Activated B cell treated with CpG ODN at 0.5 μM for 24 hours (primary cell): ENCODE measurements at regions not wholly inside any gene's neighbourhood (a gene's known extent, or its start where the extent isn't known, plus 50 kb on each side); places are given as distances from the start of the nearest gene placed in this dataset.

Source experiments
- ATAC-seq: fragments of 200-7000 bp; cut with Tn5 transposase; one replicate; pipeline ENCODE4 v1.10.0; 2021; ENCODE audit warnings: low read depth, mild to moderate bottlenecking, moderate library complexity
- CTCF ChIA-PET: fragments of 350-600 bp; sonication (Branson Sonifier 250); formaldehyde crosslinking; loops from one replicate; lab custom pipeline; 2021; ENCODE audit warnings: antibody characterized with exemption; lab: Charles Lee
- POLR2A ChIA-PET: fragments of 350-600 bp; sonication (Branson Sonifier 250); formaldehyde crosslinking; loops from one replicate; lab custom pipeline; 2021; ENCODE audit warnings: antibody characterized with exemption; lab: Charles Lee
- DNase-seq: peaks from one replicate; pipeline ENCODE4 v3.0.0; 2022
- H3K27ac Mint-ChIP-seq: one replicate; pipeline ENCODE4 v1.8.0; 2020; ENCODE audit warnings: mixed read lengths
- H3K27me3 Mint-ChIP-seq: one replicate; pipeline ENCODE4 v1.8.0; 2021; ENCODE audit warnings: mixed read lengths
- H3K36me3 Mint-ChIP-seq: one replicate; pipeline ENCODE4 v1.8.0; 2021; ENCODE audit warnings: low read depth, mixed read lengths
- H3K4me1 Mint-ChIP-seq: one replicate; pipeline ENCODE4 v1.8.0; 2021; ENCODE audit warnings: mixed read lengths
- H3K4me3 Mint-ChIP-seq: one replicate; pipeline ENCODE4 v1.8.0; 2020; ENCODE audit warnings: mild to moderate bottlenecking, mixed read lengths
- H3K9me3 Mint-ChIP-seq: one replicate; pipeline ENCODE4 v1.8.0; 2020; ENCODE audit warnings: mixed read lengths
- CTCF ChIP-seq: fragments of 200-600 bp; IDR thresholded peaks from one replicate; pipeline ENCODE4 v1.8.0; 2022; ENCODE audit warnings: antibody characterized with exemption, mild to moderate bottlenecking
- intact Hi-C: fragments of 100-400 bp; cut with micrococcal nuclease; formaldehyde crosslinking; loops from one replicate; pipeline ENCODE4 v1.15.1; 2024

- peak; percentile 45 for DNase-seq
- peak; percentile 58 for ATAC-seq
- CTCF ChIA-PET: interaction anchor here (0.7 to 2.6 kb wide), 11 partner anchors 38 to 525 kb away, joined by 3 to 11 read pairs (median 4); partner anchors contain the start of gene TLE3
- intact Hi-C loops: loop anchor here (1.0 to 5.0 kb wide), 9 partner anchors 56 to 507 kb away; partner anchors contain the start of gene TLE3
- H3K9me3 Mint-ChIP-seq: no peaks in the 10 kb centered on the region
- peaks cover 46% of the 10 kb centered on the region for H3K4me1 Mint-ChIP-seq
- POLR2A ChIA-PET: interaction anchor here (0.5 to 3.9 kb wide), 18 partner anchors 13 to 525 kb away, joined by 3 to 22 read pairs (median 6); partner anchors contain the start of gene TLE3
- peak overlapping the region; percentile 93 for H3K27ac Mint-ChIP-seq
- H3K27me3 Mint-ChIP-seq: peaks cover 15% of the 10 kb centered on the region
- H3K4me3 Mint-ChIP-seq: peak overlapping the region; percentile 68
- no peaks in the 10 kb centered on the region for H3K36me3 Mint-ChIP-seq
- no peak for TF ChIP-seq CTCF
Observed at GRCh38 chr15:69979262-69979661, 118.5 kb downstream of the TLE3 start.

- Mint-ChIP-seq H3K27ac (peak overlapping the region; percentile 93), H3K36me3 (no peaks in the 10 kb centered on the region), H3K4me3 (peak overlapping the region; percentile 68), H3K9me3 (no peaks in the 10 kb centered on the region), H3K4me1 (peaks cover 46% of the 10 kb centered on the region), H3K27me3 (peaks cover 13% of the 10 kb centered on the region)
- ChIA-PET CTCF (interaction anchor here (0.7 to 2.6 kb wide), 12 partner anchors 37 to 525 kb away, joined by 3 to 11 read pairs (median 4); partner anchors contain the start of gene TLE3), POLR2A (interaction anchor here (0.5 to 3.9 kb wide), 21 partner anchors 10 to 524 kb away, joined by 3 to 22 read pairs (median 5); partner anchors contain the start of gene TLE3)
- intact Hi-C loops: loop anchor here (1.0 to 5.0 kb wide), 13 partner anchors 15 to 507 kb away; partner anchors contain the start of gene TLE3
- peak; percentile 86 for ATAC-seq
- DNase-seq: peak; percentile 59
- TF ChIP-seq CTCF: no peak
Observed at GRCh38 chr15:69979783-69980182, 117.9 kb downstream of the TLE3 start.

GRCh38 chr15:69980341-69981059 is 117.2 kb downstream of the TLE3 start:
- Mint-ChIP-seq H3K4me3 (peak overlapping the region; percentile 68), H3K27ac (peak overlapping the region; percentile 93), H3K4me1 (peaks cover 46% of the 10 kb centered on the region), H3K27me3 (peaks cover 10% of the 10 kb centered on the region), H3K36me3 (no peaks in the 10 kb centered on the region), H3K9me3 (no peaks in the 10 kb centered on the region)
- CTCF ChIA-PET: interaction anchor here (0.9 to 2.6 kb wide), 6 partner anchors 43 to 486 kb away, joined by 3 to 11 read pairs (median 5); partner anchors contain the start of gene TLE3
- intact Hi-C loops: loop anchor here (1.0 to 2.0 kb wide), 4 partner anchors 14 to 221 kb away; no protein-coding TSS in a partner anchor
- DNase-seq (no peak), ATAC-seq (peak; percentile 5)
- POLR2A ChIA-PET: interaction anchor here (0.5 to 3.9 kb wide), 27 partner anchors 9 to 523 kb away, joined by 3 to 22 read pairs (median 5); partner anchors contain the start of gene TLE3
- TF ChIP-seq CTCF: no peak

- ATAC-seq: no peak
- intact Hi-C loops: no loop called here
- DNase-seq: no peak
- no peaks in the 10 kb centered on the region for H3K9me3 Mint-ChIP-seq
- no peaks in the 10 kb centered on the region for H3K36me3 Mint-ChIP-seq
- TF ChIP-seq CTCF: no peak
- no peak overlapping the region for H3K27ac Mint-ChIP-seq
- H3K27me3 Mint-ChIP-seq: peaks cover 3% of the 10 kb centered on the region
- peaks cover 46% of the 10 kb centered on the region for H3K4me1 Mint-ChIP-seq
- peak overlapping the region; percentile 28 for H3K4me3 Mint-ChIP-seq
- CTCF ChIA-PET: no interaction called here
- POLR2A ChIA-PET: interaction anchor here (0.7 to 3.9 kb wide), 5 partner anchors 10 to 227 kb away, joined by 3 to 22 read pairs (median 5); partner anchors contain the start of gene TLE3
Observed at GRCh38 chr15:69982037-69982436, 115.7 kb downstream of the TLE3 start.
